Liver (tissue), 3 donors: ENCODE measurements at regions not wholly inside any gene's neighbourhood (a gene's known extent, or its start where the extent isn't known, plus 50 kb on each side); places are given as distances from the start of the nearest gene placed in this dataset.

ENCODE experiments used
- ATF3 ChIP-seq: IDR thresholded peaks from 2 replicates; pipeline ENCODE4 v1.6.1; 2016; ENCODE audit warnings: antibody characterized with exemption
- EGR1 ChIP-seq, 2 donors: IDR thresholded peaks; 2 replicates each; pipeline ENCODE4 v1.6.1; 2016 to 2018; ENCODE audit warnings: antibody characterized with exemption in 2 of 2, low read depth in 2 of 2
- GABPA ChIP-seq, 2 donors: IDR thresholded peaks in 1 of 2; conservative IDR thresholded peaks in 1 of 2; 2 replicates each; pipeline ENCODE4 v1.6.1; 2016; ENCODE audit warnings: antibody characterized with exemption in 2 of 2, mild to moderate bottlenecking in 1 of 2, moderate library complexity in 1 of 2
- HNF4A ChIP-seq, 2 donors: conservative IDR thresholded peaks; 2 replicates each; pipeline ENCODE4 v1.6.1; 2016; ENCODE audit warnings: antibody characterized with exemption in 2 of 2, mild to moderate bottlenecking in 2 of 2
- JUND ChIP-seq, 2 donors: IDR thresholded peaks; 2 replicates each; pipeline ENCODE4 v1.6.1; 2016; ENCODE audit warnings: antibody characterized with exemption in 2 of 2
- NR2F2 ChIP-seq: IDR thresholded peaks from 2 replicates; pipeline ENCODE4 v1.6.1; 2016; ENCODE audit warnings: antibody characterized with exemption
- RAD21 ChIP-seq, 2 donors: IDR thresholded peaks; 2 replicates each; pipeline ENCODE4 v1.6.1; 2016; ENCODE audit warnings: antibody characterized with exemption in 2 of 2, mild to moderate bottlenecking in 2 of 2
- REST ChIP-seq: IDR thresholded peaks from 2 replicates; pipeline ENCODE4 v1.6.1; 2016; ENCODE audit warnings: antibody characterized with exemption, mild to moderate bottlenecking
- SP1 ChIP-seq: IDR thresholded peaks from 2 replicates; pipeline ENCODE4 v1.6.1; 2018; ENCODE audit warnings: antibody characterized with exemption, mild to moderate bottlenecking
- TAF1 ChIP-seq: conservative IDR thresholded peaks from 2 replicates; pipeline ENCODE4 v1.6.1; 2016; ENCODE audit warnings: antibody characterized with exemption, mild to moderate bottlenecking
- YY1 ChIP-seq: IDR thresholded peaks from 2 replicates; pipeline ENCODE4 v1.6.1; 2016; ENCODE audit warnings: antibody characterized with exemption, mild to moderate bottlenecking
- ZBTB33 ChIP-seq: IDR thresholded peaks from 2 replicates; pipeline ENCODE4 v1.6.1; 2016; ENCODE audit warnings: antibody characterized with exemption
- TF ChIP-seq, protein P1 (sequence below): fragments of 150-350 bp; IDR thresholded peaks from 2 replicates; pipeline ENCODE4 v1.5.1; 2017; ENCODE audit warnings: improper control_type of control experiment, low read depth, low read length; ENCODE audit not compliant: missing input control
- TF ChIP-seq, protein P2 (sequence below): IDR thresholded peaks from 2 replicates; pipeline ENCODE4 v1.6.1; 2016; ENCODE audit warnings: antibody characterized with exemption
- donor health status: healthy.
- donor health status: healthy.

- TF ChIP-seq, protein P1, sequence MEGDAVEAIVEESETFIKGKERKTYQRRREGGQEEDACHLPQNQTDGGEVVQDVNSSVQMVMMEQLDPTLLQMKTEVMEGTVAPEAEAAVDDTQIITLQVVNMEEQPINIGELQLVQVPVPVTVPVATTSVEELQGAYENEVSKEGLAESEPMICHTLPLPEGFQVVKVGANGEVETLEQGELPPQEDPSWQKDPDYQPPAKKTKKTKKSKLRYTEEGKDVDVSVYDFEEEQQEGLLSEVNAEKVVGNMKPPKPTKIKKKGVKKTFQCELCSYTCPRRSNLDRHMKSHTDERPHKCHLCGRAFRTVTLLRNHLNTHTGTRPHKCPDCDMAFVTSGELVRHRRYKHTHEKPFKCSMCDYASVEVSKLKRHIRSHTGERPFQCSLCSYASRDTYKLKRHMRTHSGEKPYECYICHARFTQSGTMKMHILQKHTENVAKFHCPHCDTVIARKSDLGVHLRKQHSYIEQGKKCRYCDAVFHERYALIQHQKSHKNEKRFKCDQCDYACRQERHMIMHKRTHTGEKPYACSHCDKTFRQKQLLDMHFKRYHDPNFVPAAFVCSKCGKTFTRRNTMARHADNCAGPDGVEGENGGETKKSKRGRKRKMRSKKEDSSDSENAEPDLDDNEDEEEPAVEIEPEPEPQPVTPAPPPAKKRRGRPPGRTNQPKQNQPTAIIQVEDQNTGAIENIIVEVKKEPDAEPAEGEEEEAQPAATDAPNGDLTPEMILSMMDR: no peak
- TF ChIP-seq RAD21 (IDR thresholded peaks at IDR 0.05) (no peak), TAF1 (no peak), ZBTB33 (no peak), HNF4A (conservative IDR thresholded peaks at IDR 0.05) (no peak), JUND (IDR thresholded peaks at IDR 0.05) (no peak), REST (no peak), GABPA (IDR thresholded peaks at IDR 0.05 in 1 of 2, conservative IDR thresholded peaks at IDR 0.05 in 1 of 2) (no peak), ATF3 (no peak), SP1 (no peak), NR2F2 (no peak), YY1 (no peak), EGR1 (IDR thresholded peaks at IDR 0.05; ENCODE audit: low read depth in 2 of 2) (no peak)
- TF ChIP-seq, protein P2, sequence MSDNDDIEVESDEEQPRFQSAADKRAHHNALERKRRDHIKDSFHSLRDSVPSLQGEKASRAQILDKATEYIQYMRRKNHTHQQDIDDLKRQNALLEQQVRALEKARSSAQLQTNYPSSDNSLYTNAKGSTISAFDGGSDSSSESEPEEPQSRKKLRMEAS: no peak
These were observed 447.0 kb upstream of the SMIM21 start for GRCh38 chr18:75874401-75875089.
